ENCODE measurements at regions not wholly inside any gene's neighbourhood (a gene's known extent, or its start where the extent isn't known, plus 50 kb on each side); places are given as distances from the start of the nearest gene placed in this dataset.

- ChIA-PET POLR2A (no interaction called here), CTCF (no interaction called here)
- no peaks in the 10 kb centered on the region for H3K4me1 Mint-ChIP-seq (ENCODE audit: low read depth)
- no peak for TF ChIP-seq CTCF (IDR thresholded peaks at IDR 0.05)
- H3K9me3 Mint-ChIP-seq = peaks cover 2% of the 10 kb centered on the region
- ATAC-seq (ENCODE audit: poor library complexity) = no peak
- no peaks in the 10 kb centered on the region for H3K27me3 Mint-ChIP-seq
- H3K4me3 ChIP-seq (ENCODE audit: low read length) = no peak overlapping the region
- intact Hi-C loops (cut with DNase I, micrococcal nuclease) = no loop called here
- no peak overlapping the region for H3K27ac Mint-ChIP-seq
- DNase-seq = no peak
- H3K36me3 ChIP-seq (ENCODE audit: insufficient read depth, low read length) = no peaks in the 10 kb centered on the region
- H3K9me3 ChIP-seq (ENCODE audit: control insufficient read depth in 1 of 2, insufficient read depth in 1 of 2, low read length in 2 of 2) = peaks cover 0 to 11% of the 10 kb centered on the region in 2 experiments
- H3K4me3 Mint-ChIP-seq = no peak overlapping the region
- H3K4me1 ChIP-seq (ENCODE audit: insufficient read depth, low read length) = no peaks in the 10 kb centered on the region
- no peaks in the 10 kb centered on the region for H3K36me3 Mint-ChIP-seq (ENCODE audit: low read depth)
- no peak overlapping the region for H3K27ac ChIP-seq (ENCODE audit: low read depth in 1 of 2, low read length in 2 of 2)
- no peaks in the 10 kb centered on the region for H3K27me3 ChIP-seq (ENCODE audit: control insufficient read depth in 1 of 2, insufficient read depth in 2 of 2, low read length in 2 of 2)
Measured at GRCh38 chr5:26669031-26669430, 369.4 kb downstream of the CDH9 start.

- no peaks in the 10 kb centered on the region for H3K27me3 Mint-ChIP-seq
- Histone ChIP-seq H3K4me1 (ENCODE audit: insufficient read depth, low read length) (no peaks in the 10 kb centered on the region), H3K27ac (ENCODE audit: low read depth in 1 of 2, low read length in 2 of 2) (no peak overlapping the region), H3K4me3 (ENCODE audit: low read length) (no peak overlapping the region), H3K36me3 (ENCODE audit: insufficient read depth, low read length) (no peaks in the 10 kb centered on the region), H3K27me3 (ENCODE audit: control insufficient read depth in 1 of 2, insufficient read depth in 2 of 2, low read length in 2 of 2) (no peaks in the 10 kb centered on the region), H3K9me3 (ENCODE audit: control insufficient read depth in 1 of 2, insufficient read depth in 1 of 2, low read length in 2 of 2) (peaks cover 0 to 19% of the 10 kb centered on the region in 2 experiments)
- no peaks in the 10 kb centered on the region for H3K36me3 Mint-ChIP-seq (ENCODE audit: low read depth)
- H3K27ac Mint-ChIP-seq = no peak overlapping the region
- TF ChIP-seq CTCF (IDR thresholded peaks at IDR 0.05) = no peak
- peaks cover 2% of the 10 kb centered on the region for H3K9me3 Mint-ChIP-seq
- ChIA-PET POLR2A (no interaction called here), CTCF (no interaction called here)
- intact Hi-C loops (cut with DNase I, micrococcal nuclease) = no loop called here
- no peak for ATAC-seq (ENCODE audit: poor library complexity)
- H3K4me1 Mint-ChIP-seq (ENCODE audit: low read depth) = no peaks in the 10 kb centered on the region
- H3K4me3 Mint-ChIP-seq = no peak overlapping the region
- no peak for DNase-seq
Measured at GRCh38 chr5:26666371-26666770, 372.0 kb downstream of the CDH9 start.

- no peak for TF ChIP-seq CTCF (IDR thresholded peaks at IDR 0.05)
- Histone ChIP-seq H3K27me3 (ENCODE audit: control insufficient read depth in 1 of 2, insufficient read depth in 2 of 2, low read length in 2 of 2) (no peaks in the 10 kb centered on the region), H3K36me3 (ENCODE audit: insufficient read depth, low read length) (no peaks in the 10 kb centered on the region), H3K9me3 (ENCODE audit: control insufficient read depth in 1 of 2, insufficient read depth in 1 of 2, low read length in 2 of 2) (peaks cover 0 to 15% of the 10 kb centered on the region in 2 experiments), H3K4me3 (ENCODE audit: low read length) (no peak overlapping the region), H3K27ac (ENCODE audit: low read depth in 1 of 2, low read length in 2 of 2) (no peak overlapping the region), H3K4me1 (ENCODE audit: insufficient read depth, low read length) (no peaks in the 10 kb centered on the region)
- Mint-ChIP-seq H3K4me3 (no peak overlapping the region), H3K27ac (no peak overlapping the region), H3K27me3 (no peaks in the 10 kb centered on the region), H3K36me3 (ENCODE audit: low read depth) (no peaks in the 10 kb centered on the region), H3K4me1 (ENCODE audit: low read depth) (no peaks in the 10 kb centered on the region), H3K9me3 (peaks cover 6% of the 10 kb centered on the region)
- intact Hi-C loops (cut with DNase I, micrococcal nuclease) = no loop called here
- ChIA-PET POLR2A (no interaction called here), CTCF (no interaction called here)
- ATAC-seq (ENCODE audit: poor library complexity) (no peak), DNase-seq (no peak)
Measured at GRCh38 chr5:26663500-26663899, 374.9 kb downstream of the CDH9 start.

Data from CD4-positive, alpha-beta T cell (primary cell).